Type B pancreatic cell (in vitro differentiated cells): ENCODE measurements at regions not wholly inside any gene's neighbourhood (a gene's known extent, or its start where the extent isn't known, plus 50 kb on each side); places are given as distances from the start of the nearest gene placed in this dataset.
A peak's percentile ranks its signal among the peaks of the same experiment; 100 is the strongest.

Experiments
- DNase-seq: peaks from one replicate; pipeline ENCODE4 v3.0.0; 2021; ENCODE audit warnings: mixed read lengths; ENCODE audit not compliant: unreplicated experiment; ENCODE audit errors: extremely low spot score
- H3K27ac Mint-ChIP-seq: 2 replicates; pipeline ENCODE4 v1.8.0; 2021; ENCODE audit warnings: mild to moderate bottlenecking, mixed read lengths
- H3K27me3 Mint-ChIP-seq: 2 replicates; pipeline ENCODE4 v1.8.0; 2021; ENCODE audit warnings: mixed read lengths
- H3K36me3 Mint-ChIP-seq: 2 replicates; pipeline ENCODE4 v1.8.0; 2021; ENCODE audit warnings: mixed read lengths
- H3K4me1 Mint-ChIP-seq: one replicate; pipeline ENCODE4 v1.8.0; 2021; ENCODE audit warnings: mixed read lengths; ENCODE audit not compliant: unreplicated experiment
- H3K4me3 Mint-ChIP-seq: 2 replicates; pipeline ENCODE4 v1.8.0; 2021; ENCODE audit warnings: mild to moderate bottlenecking, mixed read lengths
- H3K9me3 Mint-ChIP-seq: 2 replicates; pipeline ENCODE4 v1.8.0; 2021; ENCODE audit warnings: mixed read lengths
- CTCF ChIP-seq: fragments of 200-600 bp; sonication (generic); conservative IDR thresholded peaks from 2 replicates; pipeline ENCODE4 v1.5.0; 2021; ENCODE audit warnings: antibody characterized with exemption, mild to moderate bottlenecking

- Mint-ChIP-seq H3K27me3 (peaks cover 85% of the 10 kb centered on the region), H3K36me3 (no peaks in the 10 kb centered on the region), H3K4me1 (no peaks in the 10 kb centered on the region), H3K4me3 (peak overlapping the region; percentile 41), H3K9me3 (no peaks in the 10 kb centered on the region), H3K27ac (no peak overlapping the region)
- no peak for DNase-seq
- no peak for TF ChIP-seq CTCF
These were observed 129.1 kb upstream of the LHX1 start for GRCh38 chr17:36808180-36808661.

GRCh38 chr17:36812762-36813161, 124.5 kb upstream of the LHX1 start:
- Mint-ChIP-seq H3K36me3 (no peaks in the 10 kb centered on the region), H3K9me3 (no peaks in the 10 kb centered on the region), H3K4me3 (no peak overlapping the region), H3K27ac (no peak overlapping the region), H3K4me1 (peaks cover 10% of the 10 kb centered on the region), H3K27me3 (peaks cover 80% of the 10 kb centered on the region)
- no peak for DNase-seq
- TF ChIP-seq CTCF, result no peak

- H3K27ac Mint-ChIP-seq, result no peak overlapping the region
- peaks cover 79% of the 10 kb centered on the region for H3K27me3 Mint-ChIP-seq
- H3K4me1 Mint-ChIP-seq, result peaks cover 10% of the 10 kb centered on the region
- H3K9me3 Mint-ChIP-seq, result no peaks in the 10 kb centered on the region
- H3K36me3 Mint-ChIP-seq, result no peaks in the 10 kb centered on the region
- no peak for TF ChIP-seq CTCF
- no peak overlapping the region for H3K4me3 Mint-ChIP-seq
- DNase-seq, result no peak
These were observed 123.9 kb upstream of the LHX1 start for GRCh38 chr17:36813357-36813756.

GRCh38 chr17:36813957-36814563, 123.2 kb upstream of the LHX1 start:
- peaks cover 77% of the 10 kb centered on the region for H3K27me3 Mint-ChIP-seq
- H3K9me3 Mint-ChIP-seq, result no peaks in the 10 kb centered on the region
- H3K27ac Mint-ChIP-seq, result no peak overlapping the region
- no peak overlapping the region for H3K4me3 Mint-ChIP-seq
- no peak for TF ChIP-seq CTCF
- DNase-seq, result no peak
- H3K4me1 Mint-ChIP-seq, result peaks cover 13% of the 10 kb centered on the region
- H3K36me3 Mint-ChIP-seq, result no peaks in the 10 kb centered on the region

- H3K4me3 Mint-ChIP-seq, result no peak overlapping the region
- no peaks in the 10 kb centered on the region for H3K9me3 Mint-ChIP-seq
- no peak overlapping the region for H3K27ac Mint-ChIP-seq
- H3K4me1 Mint-ChIP-seq, result peaks cover 13% of the 10 kb centered on the region
- no peak for DNase-seq
- peaks cover 78% of the 10 kb centered on the region for H3K27me3 Mint-ChIP-seq
- no peaks in the 10 kb centered on the region for H3K36me3 Mint-ChIP-seq
- no peak for TF ChIP-seq CTCF
These were observed 122.3 kb upstream of the LHX1 start for GRCh38 chr17:36814958-36815357.
